ENCODE measurements at regions not wholly inside any gene's neighbourhood (a gene's known extent, or its start where the extent isn't known, plus 50 kb on each side); places are given as distances from the start of the nearest gene placed in this dataset.
"Not testable (repeated sequence)": the region's sequence is repeated elsewhere in the genome, so short reads cannot be mapped to it uniquely, and the experiment has no call there.

- Mint-ChIP-seq H3K4me1 (ENCODE audit: low read depth) (no peaks in the 10 kb centered on the region), H3K9me3 (ENCODE audit: low read depth) (no peaks in the 10 kb centered on the region), H3K27ac (no peak overlapping the region), H3K4me3 (no peak overlapping the region), H3K36me3 (no peaks in the 10 kb centered on the region), H3K27me3 (no peaks in the 10 kb centered on the region)
Observed at GRCh38 chr5:117731446-117731845, 1156.8 kb upstream of the SEMA6A start.

- not testable (repeated sequence) for H3K9me3 Mint-ChIP-seq (ENCODE audit: low read depth); H3K27me3 Mint-ChIP-seq; H3K36me3 Mint-ChIP-seq; H3K4me3 Mint-ChIP-seq; H3K27ac Mint-ChIP-seq; H3K4me1 Mint-ChIP-seq (ENCODE audit: low read depth)
Observed at GRCh38 chr5:117720784-117721183, 1146.2 kb upstream of the SEMA6A start.

GRCh38 chr5:117719413-117719812 is 1144.8 kb upstream of the SEMA6A start:
- Mint-ChIP-seq H3K27me3 (no peaks in the 10 kb centered on the region), H3K4me3 (no peak overlapping the region), H3K27ac (no peak overlapping the region), H3K9me3 (ENCODE audit: low read depth) (peaks cover 7% of the 10 kb centered on the region), H3K36me3 (no peaks in the 10 kb centered on the region), H3K4me1 (ENCODE audit: low read depth) (no peaks in the 10 kb centered on the region)

- no peak overlapping the region for H3K4me3 Mint-ChIP-seq
- H3K27ac Mint-ChIP-seq = no peak overlapping the region
- peaks cover 22% of the 10 kb centered on the region for H3K9me3 Mint-ChIP-seq (ENCODE audit: low read depth)
- H3K36me3 Mint-ChIP-seq = peaks cover 2% of the 10 kb centered on the region
- no peaks in the 10 kb centered on the region for H3K4me1 Mint-ChIP-seq (ENCODE audit: low read depth)
- H3K27me3 Mint-ChIP-seq = no peaks in the 10 kb centered on the region
Observed at GRCh38 chr5:117713585-117714198, 1139.1 kb upstream of the SEMA6A start.

GRCh38 chr5:117701062-117701461 is 1126.4 kb upstream of the SEMA6A start:
- Mint-ChIP-seq H3K9me3 (ENCODE audit: low read depth) (peaks cover 23% of the 10 kb centered on the region), H3K27me3 (no peaks in the 10 kb centered on the region), H3K27ac (no peak overlapping the region), H3K36me3 (no peaks in the 10 kb centered on the region), H3K4me3 (no peak overlapping the region), H3K4me1 (ENCODE audit: low read depth) (no peaks in the 10 kb centered on the region)

GRCh38 chr5:117692606-117693005 is 1118.0 kb upstream of the SEMA6A start:
- Mint-ChIP-seq H3K4me3 (no peak overlapping the region), H3K27me3 (no peaks in the 10 kb centered on the region), H3K27ac (no peak overlapping the region), H3K9me3 (ENCODE audit: low read depth) (peaks cover 10% of the 10 kb centered on the region), H3K36me3 (no peaks in the 10 kb centered on the region), H3K4me1 (ENCODE audit: low read depth) (no peaks in the 10 kb centered on the region)

- no peak overlapping the region for H3K4me3 Mint-ChIP-seq
- H3K9me3 Mint-ChIP-seq (ENCODE audit: low read depth) = peaks cover 4% of the 10 kb centered on the region
- no peaks in the 10 kb centered on the region for H3K4me1 Mint-ChIP-seq (ENCODE audit: low read depth)
- no peak overlapping the region for H3K27ac Mint-ChIP-seq
- no peaks in the 10 kb centered on the region for H3K36me3 Mint-ChIP-seq
- H3K27me3 Mint-ChIP-seq = no peaks in the 10 kb centered on the region
Observed at GRCh38 chr5:117691081-117691870, 1116.7 kb upstream of the SEMA6A start.

- no peak overlapping the region for H3K4me3 Mint-ChIP-seq
- H3K4me1 Mint-ChIP-seq (ENCODE audit: low read depth) = no peaks in the 10 kb centered on the region
- H3K36me3 Mint-ChIP-seq = no peaks in the 10 kb centered on the region
- no peak overlapping the region for H3K27ac Mint-ChIP-seq
- no peaks in the 10 kb centered on the region for H3K27me3 Mint-ChIP-seq
- H3K9me3 Mint-ChIP-seq (ENCODE audit: low read depth) = peaks cover 9% of the 10 kb centered on the region
Observed at GRCh38 chr5:117690612-117691011, 1116.0 kb upstream of the SEMA6A start.

- peaks cover 19% of the 10 kb centered on the region for H3K9me3 Mint-ChIP-seq (ENCODE audit: low read depth)
Observed at GRCh38 chr5:117686926-117687325, 1112.3 kb upstream of the SEMA6A start.

GRCh38 chr5:117682416-117682815 is 1107.8 kb upstream of the SEMA6A start:
- Mint-ChIP-seq H3K36me3 (no peaks in the 10 kb centered on the region), H3K27ac (no peak overlapping the region), H3K4me3 (no peak overlapping the region), H3K27me3 (no peaks in the 10 kb centered on the region), H3K4me1 (ENCODE audit: low read depth) (no peaks in the 10 kb centered on the region), H3K9me3 (ENCODE audit: low read depth) (peaks cover 15% of the 10 kb centered on the region)

More at GRCh38 chr5:117686926-117687325, 1112.3 kb upstream of the SEMA6A start:
- no peak overlapping the region for H3K4me3 Mint-ChIP-seq
- H3K27ac Mint-ChIP-seq = no peak overlapping the region
- no peaks in the 10 kb centered on the region for H3K36me3 Mint-ChIP-seq
- no peaks in the 10 kb centered on the region for H3K4me1 Mint-ChIP-seq (ENCODE audit: low read depth)
- no peaks in the 10 kb centered on the region for H3K27me3 Mint-ChIP-seq

GRCh38 chr5:117681431-117682254 is 1107.0 kb upstream of the SEMA6A start:
- no peak overlapping the region for H3K27ac Mint-ChIP-seq
- H3K9me3 Mint-ChIP-seq (ENCODE audit: low read depth) = peaks cover 15% of the 10 kb centered on the region
- no peaks in the 10 kb centered on the region for H3K36me3 Mint-ChIP-seq
- H3K4me3 Mint-ChIP-seq = no peak overlapping the region
- no peaks in the 10 kb centered on the region for H3K27me3 Mint-ChIP-seq
- no peaks in the 10 kb centered on the region for H3K4me1 Mint-ChIP-seq (ENCODE audit: low read depth)

- Mint-ChIP-seq H3K27ac (no peak overlapping the region), H3K9me3 (ENCODE audit: low read depth) (peaks cover 8% of the 10 kb centered on the region), H3K27me3 (no peaks in the 10 kb centered on the region), H3K36me3 (no peaks in the 10 kb centered on the region), H3K4me3 (no peak overlapping the region), H3K4me1 (ENCODE audit: low read depth) (no peaks in the 10 kb centered on the region)
Observed at GRCh38 chr5:117680426-117680825, 1105.8 kb upstream of the SEMA6A start.

- no peaks in the 10 kb centered on the region for H3K4me1 Mint-ChIP-seq (ENCODE audit: low read depth)
Observed at GRCh38 chr5:117679046-117679445, 1104.4 kb upstream of the SEMA6A start.

GRCh38 chr5:117675646-117676045 is 1101.0 kb upstream of the SEMA6A start:
- Mint-ChIP-seq H3K4me1 (ENCODE audit: low read depth) (no peaks in the 10 kb centered on the region), H3K27me3 (no peaks in the 10 kb centered on the region), H3K4me3 (no peak overlapping the region), H3K9me3 (ENCODE audit: low read depth) (no peaks in the 10 kb centered on the region), H3K27ac (no peak overlapping the region), H3K36me3 (no peaks in the 10 kb centered on the region)

More at GRCh38 chr5:117679046-117679445, 1104.4 kb upstream of the SEMA6A start:
- H3K36me3 Mint-ChIP-seq = no peaks in the 10 kb centered on the region
- H3K4me3 Mint-ChIP-seq = no peak overlapping the region
- no peak overlapping the region for H3K27ac Mint-ChIP-seq
- H3K9me3 Mint-ChIP-seq (ENCODE audit: low read depth) = peaks cover 3% of the 10 kb centered on the region
- H3K27me3 Mint-ChIP-seq = no peaks in the 10 kb centered on the region

GRCh38 chr5:117671551-117671950 is 1096.9 kb upstream of the SEMA6A start:
- no peaks in the 10 kb centered on the region for H3K36me3 Mint-ChIP-seq
- H3K9me3 Mint-ChIP-seq (ENCODE audit: low read depth) = no peaks in the 10 kb centered on the region
- no peak overlapping the region for H3K4me3 Mint-ChIP-seq
- no peaks in the 10 kb centered on the region for H3K27me3 Mint-ChIP-seq
- H3K4me1 Mint-ChIP-seq (ENCODE audit: low read depth) = no peaks in the 10 kb centered on the region
- no peak overlapping the region for H3K27ac Mint-ChIP-seq
